PC-9 (cell line): ENCODE measurements at regions not wholly inside any gene's neighbourhood (a gene's known extent, or its start where the extent isn't known, plus 50 kb on each side); places are given as distances from the start of the nearest gene placed in this dataset.

Experiments
- BruUV-seq: library from RNA; stranded (reverse); fragments of 400-500 nt; replicated peaks from 2 replicates; lab custom pipeline; 2021; lab: Mats Ljungman, UMichigan
- CTCF ChIA-PET: fragments of 300-600 bp; sonication (Branson Sonifier 250); formaldehyde crosslinking; loops from one replicate; lab custom pipeline; 2022; ENCODE audit warnings: antibody characterized with exemption; lab: Charles Lee
- POLR2A ChIA-PET: fragments of 300-600 bp; sonication (Branson Sonifier 250); formaldehyde crosslinking; loops from one replicate; lab custom pipeline; 2022; ENCODE audit warnings: antibody characterized with exemption; ENCODE audit not compliant: unreplicated experiment; lab: Charles Lee
- DNase-seq, 2 experiments: peaks; one replicate each; pipeline versions ENCODE4 v3.0.0 to v3.0.0-alpha.2; 2015 to 2022; ENCODE audit warnings: mixed read lengths in 1 of 2
- H2AFZ ChIP-seq: fragments of 200-600 bp; sonication (generic); 2 replicates; pipeline ENCODE4 v1.8.1; 2017; ENCODE audit warnings: antibody characterized with exemption
- H3F3A ChIP-seq: fragments of 200-600 bp; sonication (generic); 2 replicates; pipeline ENCODE4 v1.8.1; 2017; ENCODE audit warnings: antibody characterized with exemption, mild to moderate bottlenecking, low read depth; ENCODE audit not compliant: insufficient read depth
- H3K27ac ChIP-seq: fragments of 200-600 bp; sonication (generic); 2 replicates; pipeline ENCODE4 v1.6.1; 2016; ENCODE audit warnings: mixed run types
- H3K27me3 ChIP-seq: fragments of 200-600 bp; sonication (generic); 2 replicates; pipeline ENCODE4 v1.6.1; 2016; ENCODE audit warnings: low read depth, mixed run types; ENCODE audit not compliant: insufficient read depth
- H3K36me3 ChIP-seq: fragments of 200-600 bp; sonication (generic); 2 replicates; pipeline ENCODE4 v1.6.1; 2016; ENCODE audit warnings: low read depth, mixed run types
- H3K4me1 ChIP-seq: fragments of 200-600 bp; sonication (generic); replicated peaks from 2 replicates; pipeline ENCODE4 v1.6.1; 2016; ENCODE audit warnings: mixed run types; ENCODE audit not compliant: insufficient read depth
- H3K4me2 ChIP-seq: fragments of 200-600 bp; sonication (generic); 2 replicates; pipeline ENCODE4 v1.6.1; 2017; ENCODE audit warnings: mixed run types
- H3K4me3 ChIP-seq: fragments of 200-600 bp; sonication (generic); 2 replicates; pipeline ENCODE4 v1.6.1; 2016; ENCODE audit warnings: mixed run types
- H3K79me2 ChIP-seq: fragments of 200-600 bp; sonication (generic); 2 replicates; pipeline ENCODE4 v1.6.1; 2017; ENCODE audit warnings: low read depth, mixed run types
- H3K9me2 ChIP-seq: fragments of 200-600 bp; sonication (generic); 2 replicates; pipeline ENCODE4 v1.8.1; 2017; ENCODE audit warnings: mild to moderate bottlenecking; ENCODE audit not compliant: insufficient read depth
- H3K9me3 ChIP-seq: fragments of 200-600 bp; sonication (generic); 2 replicates; pipeline ENCODE4 v1.8.1; 2016; ENCODE audit warnings: low read depth; ENCODE audit not compliant: insufficient read depth
- H4K20me1 ChIP-seq: fragments of 200-600 bp; sonication (generic); 2 replicates; pipeline ENCODE4 v1.8.1; 2017; ENCODE audit not compliant: insufficient read depth
- CTCF ChIP-seq: fragments of 200-600 bp; sonication (generic); conservative IDR thresholded peaks from 2 replicates; pipeline ENCODE4 v1.6.1; 2017; ENCODE audit warnings: mixed run types, antibody characterized with exemption, mild to moderate bottlenecking, moderate library complexity
- EZH2 ChIP-seq: fragments of 200-600 bp; sonication (generic); IDR thresholded peaks from 2 replicates; pipeline ENCODE4 v1.8.0; 2017; ENCODE audit warnings: antibody characterized with exemption, low read depth
- intact Hi-C: fragments of 100-400 bp; cut with micrococcal nuclease; formaldehyde crosslinking; loops from one replicate; pipeline ENCODE4 v1.10.0; 2022; ENCODE audit not compliant: unreplicated experiment

- Histone ChIP-seq H3F3A (no peaks in the 10 kb centered on the region), H3K27me3 (no peaks in the 10 kb centered on the region), H3K79me2 (no peaks in the 10 kb centered on the region), H2AFZ (no peak overlapping the region), H3K4me2 (no peak overlapping the region), H3K36me3 (no peaks in the 10 kb centered on the region), H3K4me3 (no peak overlapping the region), H3K4me1 (peaks cover 7% of the 10 kb centered on the region), H4K20me1 (no peaks in the 10 kb centered on the region), H3K9me2 (no peaks in the 10 kb centered on the region), H3K9me3 (no peaks in the 10 kb centered on the region), H3K27ac (no peak overlapping the region)
- POLR2A ChIA-PET: no interaction called here
- TF ChIP-seq CTCF (no peak), EZH2 (no peak)
- no peak for DNase-seq
- no TSS peak for BruUV-seq
- intact Hi-C loops: no loop called here
- CTCF ChIA-PET: no interaction called here
These were observed 213.7 kb downstream of the MATN1 start for GRCh38 chr1:30509670-30510069.

- Histone ChIP-seq H3K9me2 (no peaks in the 10 kb centered on the region), H4K20me1 (no peaks in the 10 kb centered on the region), H3K9me3 (no peaks in the 10 kb centered on the region), H3K4me3 (no peak overlapping the region), H3F3A (no peaks in the 10 kb centered on the region), H3K4me1 (peaks cover 7% of the 10 kb centered on the region), H3K27me3 (no peaks in the 10 kb centered on the region), H3K79me2 (no peaks in the 10 kb centered on the region), H3K4me2 (no peak overlapping the region), H3K27ac (no peak overlapping the region), H2AFZ (no peak overlapping the region), H3K36me3 (no peaks in the 10 kb centered on the region)
- ChIA-PET POLR2A (no interaction called here), CTCF (no interaction called here)
- TF ChIP-seq CTCF (no peak), EZH2 (no peak)
- DNase-seq: no peak
- intact Hi-C loops: no loop called here
- BruUV-seq: no TSS peak
These were observed 214.8 kb downstream of the MATN1 start for GRCh38 chr1:30508611-30509010.

GRCh38 chr1:30508175-30508448, 215.3 kb downstream of the MATN1 start:
- no peak overlapping the region for H3K4me2 ChIP-seq
- H3K9me3 ChIP-seq: no peaks in the 10 kb centered on the region
- TF ChIP-seq CTCF (no peak), EZH2 (no peak)
- H3K36me3 ChIP-seq: no peaks in the 10 kb centered on the region
- H3K27ac ChIP-seq: no peak overlapping the region
- no peaks in the 10 kb centered on the region for H3K27me3 ChIP-seq
- ChIA-PET POLR2A (no interaction called here), CTCF (no interaction called here)
- no peaks in the 10 kb centered on the region for H4K20me1 ChIP-seq
- peaks cover 7% of the 10 kb centered on the region for H3K4me1 ChIP-seq
- H3K9me2 ChIP-seq: no peaks in the 10 kb centered on the region
- no peaks in the 10 kb centered on the region for H3F3A ChIP-seq
- H2AFZ ChIP-seq: no peak overlapping the region
- intact Hi-C loops: no loop called here
- H3K4me3 ChIP-seq: no peak overlapping the region
- no peaks in the 10 kb centered on the region for H3K79me2 ChIP-seq
- DNase-seq: no peak
- no TSS peak for BruUV-seq
